Epidermal melanocyte (primary cell): ENCODE measurements at regions not wholly inside any gene's neighbourhood (a gene's known extent, or its start where the extent isn't known, plus 50 kb on each side); places are given as distances from the start of the nearest gene placed in this dataset.

ENCODE experiments used
- DNase-seq: peaks from one replicate; pipeline ENCODE4 v3.0.0; 2011; ENCODE audit warnings: low spot score; ENCODE audit not compliant: insufficient read length

GRCh38 chr20:50298554-50299324 lies 108.1 kb downstream of the CEBPB start:
- no peak for DNase-seq

GRCh38 chr20:50299325-50299629 lies 108.6 kb downstream of the CEBPB start:
- DNase-seq: no peak

- no peak for DNase-seq
These were observed 110.5 kb downstream of the CEBPB start for GRCh38 chr20:50301165-50301564.

GRCh38 chr20:50301712-50302111 lies 111.1 kb downstream of the CEBPB start:
- no peak for DNase-seq

- DNase-seq: no peak
These were observed 111.9 kb downstream of the CEBPB start for GRCh38 chr20:50302341-50303057.

GRCh38 chr20:50303573-50304500 lies 113.2 kb downstream of the CEBPB start:
- DNase-seq: peak; percentile 51

GRCh38 chr20:50304501-50304856 lies 113.8 kb downstream of the CEBPB start:
- peak; percentile 82 for DNase-seq

GRCh38 chr20:50304923-50305635 lies 114.4 kb downstream of the CEBPB start:
- DNase-seq: peak; percentile 36

- DNase-seq: no peak
These were observed 115.2 kb downstream of the CEBPB start for GRCh38 chr20:50305636-50306477.

- no peak for DNase-seq
These were observed 116.1 kb downstream of the CEBPB start for GRCh38 chr20:50306478-50307423.

GRCh38 chr20:50308166-50308512 lies 117.5 kb downstream of the CEBPB start:
- DNase-seq: no peak

- peak; percentile 36 for DNase-seq
These were observed 118.1 kb downstream of the CEBPB start for GRCh38 chr20:50308513-50309279.

- DNase-seq: no peak
These were observed 118.7 kb downstream of the CEBPB start for GRCh38 chr20:50309280-50309763.

GRCh38 chr20:50309764-50310672 lies 119.4 kb downstream of the CEBPB start:
- no peak for DNase-seq

GRCh38 chr20:50310673-50311051 lies 120.0 kb downstream of the CEBPB start:
- DNase-seq: no peak

GRCh38 chr20:50311308-50312001 lies 120.8 kb downstream of the CEBPB start:
- DNase-seq: no peak
